ENCODE measurements at regions not wholly inside any gene's neighbourhood (a gene's known extent, or its start where the extent isn't known, plus 50 kb on each side); places are given as distances from the start of the nearest gene placed in this dataset.

DNA sequence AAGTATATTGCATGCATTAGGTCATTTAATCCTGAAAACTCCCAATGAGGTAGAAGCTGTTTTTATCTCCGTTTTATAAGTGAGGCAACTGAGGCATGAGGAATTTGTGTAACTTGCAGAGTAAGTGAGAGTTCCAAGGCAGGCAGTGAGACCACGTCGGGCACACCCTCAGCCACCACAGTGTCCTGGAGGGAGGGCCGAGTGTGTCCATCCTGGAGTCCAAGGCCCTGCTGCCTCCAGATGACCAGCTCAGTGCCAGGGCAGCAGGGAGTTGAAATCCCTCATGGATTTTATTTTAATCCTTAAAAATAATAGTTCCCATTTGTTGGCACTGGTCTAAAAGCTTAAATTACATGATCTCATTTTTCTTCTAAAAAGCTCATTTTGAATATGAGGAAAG is 104.6 kb upstream of the SMIM23 start:
- 67% methylated on average over 3 of the region's 4 CpGs for WGBS (ENCODE audit: missing lambda C conversion rate)
- Histone ChIP-seq H3K4me2 (no peak overlapping the region), H3K4me3 (no peak overlapping the region), H3K4me1 (no peaks in the 10 kb centered on the region), H3K27ac (no peak overlapping the region), H3K9me3 (no peaks in the 10 kb centered on the region)
- ATAC-seq (no peak), DNase-seq (ENCODE audit: low read depth in 1 of 2, low spot score in 1 of 2) (no peak), FAIRE-seq (no peak)
- ChIA-PET CTCF (interaction anchor here (0.6 to 0.9 kb wide), 3 partner anchors 11 to 510 kb away, joined by 3 read pairs; no protein-coding TSS in a partner anchor), POLR2A (interaction anchor here (0.6 kb wide), 1 partner anchor 147 kb away, joined by 7 read pairs; no protein-coding TSS in a partner anchor)
- TF ChIP-seq RNF2 (IDR thresholded peaks at IDR 0.05; ENCODE audit: borderline replicate concordance, low read depth), result no peak

DNA sequence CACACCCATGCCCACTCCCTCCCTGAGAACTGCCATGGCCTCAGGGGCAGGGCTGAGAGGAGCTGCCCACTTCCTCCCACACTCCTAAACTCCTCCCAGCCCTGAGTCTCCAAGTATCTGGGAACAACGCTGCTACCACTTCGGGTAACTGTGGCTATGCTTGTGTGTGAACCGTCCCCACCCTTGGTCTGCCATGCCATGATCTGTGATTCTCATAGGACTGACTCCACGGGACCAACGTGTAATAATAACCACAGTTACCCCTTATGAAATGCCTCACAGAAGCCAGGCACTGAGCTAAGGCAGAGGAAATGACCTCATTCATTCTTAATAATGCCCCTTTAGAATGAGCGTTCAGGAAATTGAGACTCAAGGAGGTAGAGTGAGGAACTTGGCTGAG is 103.9 kb upstream of the SMIM23 start:
- 5% methylated on average over 6 of the region's 6 CpGs for WGBS (ENCODE audit: missing lambda C conversion rate)
- Histone ChIP-seq H3K9me3 (no peaks in the 10 kb centered on the region), H3K27ac (no peak overlapping the region), H3K4me2 (no peak overlapping the region), H3K4me3 (no peak overlapping the region), H3K4me1 (no peaks in the 10 kb centered on the region)
- POLR2A ChIA-PET, result interaction anchor here (0.6 kb wide), 1 partner anchor 147 kb away, joined by 7 read pairs; no protein-coding TSS in a partner anchor
- FAIRE-seq, result no peak
- CTCF ChIA-PET, result interaction anchor here (0.9 kb wide), 1 partner anchor 12 kb away, joined by 3 read pairs; no protein-coding TSS in a partner anchor
- ATAC-seq, result no peak
- TF ChIP-seq EHMT2 (IDR thresholded peaks at IDR 0.05; ENCODE audit: low read depth) (no peak), CHD4 (IDR thresholded peaks at IDR 0.05; ENCODE audit: borderline replicate concordance) (no peak), KDM5A (IDR thresholded peaks at IDR 0.05) (no peak), HEYL (CRISPR knock-in tag; IDR thresholded peaks at IDR 0.05) (no peak), RCOR1 (IDR thresholded peaks at IDR 0.05; ENCODE audit: low read depth, low read length) (no peak), JUN (IDR thresholded peaks at IDR 0.05) (no peak), EP300 (IDR thresholded peaks at IDR 0.05) (no peak), BHLHE40 (IDR thresholded peaks at IDR 0.05; ENCODE audit: low read depth, low read length) (no peak), ESRRA (IDR thresholded peaks at IDR 0.05; ENCODE audit: borderline replicate concordance, low read length) (no peak), RAD21 (conservative IDR thresholded peaks at IDR 0.05 in 1 of 2, IDR thresholded peaks at IDR 0.05 in 1 of 2) (no peak), NR3C1 (IDR thresholded peaks at IDR 0.05) (no peak), HOXA7 (CRISPR knock-in tag; IDR thresholded peaks at IDR 0.05) (no peak)
- TF ChIP-seq, protein P1, sequence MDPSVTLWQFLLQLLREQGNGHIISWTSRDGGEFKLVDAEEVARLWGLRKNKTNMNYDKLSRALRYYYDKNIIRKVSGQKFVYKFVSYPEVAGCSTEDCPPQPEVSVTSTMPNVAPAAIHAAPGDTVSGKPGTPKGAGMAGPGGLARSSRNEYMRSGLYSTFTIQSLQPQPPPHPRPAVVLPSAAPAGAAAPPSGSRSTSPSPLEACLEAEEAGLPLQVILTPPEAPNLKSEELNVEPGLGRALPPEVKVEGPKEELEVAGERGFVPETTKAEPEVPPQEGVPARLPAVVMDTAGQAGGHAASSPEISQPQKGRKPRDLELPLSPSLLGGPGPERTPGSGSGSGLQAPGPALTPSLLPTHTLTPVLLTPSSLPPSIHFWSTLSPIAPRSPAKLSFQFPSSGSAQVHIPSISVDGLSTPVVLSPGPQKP (IDR thresholded peaks at IDR 0.05; ENCODE audit: low read depth, low read length), result no peak
- TF ChIP-seq, protein P2, sequence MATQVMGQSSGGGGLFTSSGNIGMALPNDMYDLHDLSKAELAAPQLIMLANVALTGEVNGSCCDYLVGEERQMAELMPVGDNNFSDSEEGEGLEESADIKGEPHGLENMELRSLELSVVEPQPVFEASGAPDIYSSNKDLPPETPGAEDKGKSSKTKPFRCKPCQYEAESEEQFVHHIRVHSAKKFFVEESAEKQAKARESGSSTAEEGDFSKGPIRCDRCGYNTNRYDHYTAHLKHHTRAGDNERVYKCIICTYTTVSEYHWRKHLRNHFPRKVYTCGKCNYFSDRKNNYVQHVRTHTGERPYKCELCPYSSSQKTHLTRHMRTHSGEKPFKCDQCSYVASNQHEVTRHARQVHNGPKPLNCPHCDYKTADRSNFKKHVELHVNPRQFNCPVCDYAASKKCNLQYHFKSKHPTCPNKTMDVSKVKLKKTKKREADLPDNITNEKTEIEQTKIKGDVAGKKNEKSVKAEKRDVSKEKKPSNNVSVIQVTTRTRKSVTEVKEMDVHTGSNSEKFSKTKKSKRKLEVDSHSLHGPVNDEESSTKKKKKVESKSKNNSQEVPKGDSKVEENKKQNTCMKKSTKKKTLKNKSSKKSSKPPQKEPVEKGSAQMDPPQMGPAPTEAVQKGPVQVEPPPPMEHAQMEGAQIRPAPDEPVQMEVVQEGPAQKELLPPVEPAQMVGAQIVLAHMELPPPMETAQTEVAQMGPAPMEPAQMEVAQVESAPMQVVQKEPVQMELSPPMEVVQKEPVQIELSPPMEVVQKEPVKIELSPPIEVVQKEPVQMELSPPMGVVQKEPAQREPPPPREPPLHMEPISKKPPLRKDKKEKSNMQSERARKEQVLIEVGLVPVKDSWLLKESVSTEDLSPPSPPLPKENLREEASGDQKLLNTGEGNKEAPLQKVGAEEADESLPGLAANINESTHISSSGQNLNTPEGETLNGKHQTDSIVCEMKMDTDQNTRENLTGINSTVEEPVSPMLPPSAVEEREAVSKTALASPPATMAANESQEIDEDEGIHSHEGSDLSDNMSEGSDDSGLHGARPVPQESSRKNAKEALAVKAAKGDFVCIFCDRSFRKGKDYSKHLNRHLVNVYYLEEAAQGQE (IDR thresholded peaks at IDR 0.05), result no peak
- TF ChIP-seq, protein P3, sequence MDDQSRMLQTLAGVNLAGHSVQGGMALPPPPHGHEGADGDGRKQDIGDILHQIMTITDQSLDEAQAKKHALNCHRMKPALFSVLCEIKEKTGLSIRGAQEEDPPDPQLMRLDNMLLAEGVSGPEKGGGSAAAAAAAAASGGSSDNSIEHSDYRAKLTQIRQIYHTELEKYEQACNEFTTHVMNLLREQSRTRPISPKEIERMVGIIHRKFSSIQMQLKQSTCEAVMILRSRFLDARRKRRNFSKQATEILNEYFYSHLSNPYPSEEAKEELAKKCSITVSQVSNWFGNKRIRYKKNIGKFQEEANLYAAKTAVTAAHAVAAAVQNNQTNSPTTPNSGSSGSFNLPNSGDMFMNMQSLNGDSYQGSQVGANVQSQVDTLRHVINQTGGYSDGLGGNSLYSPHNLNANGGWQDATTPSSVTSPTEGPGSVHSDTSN (IDR thresholded peaks at IDR 0.05), result no peak
- TF ChIP-seq, protein P4, sequence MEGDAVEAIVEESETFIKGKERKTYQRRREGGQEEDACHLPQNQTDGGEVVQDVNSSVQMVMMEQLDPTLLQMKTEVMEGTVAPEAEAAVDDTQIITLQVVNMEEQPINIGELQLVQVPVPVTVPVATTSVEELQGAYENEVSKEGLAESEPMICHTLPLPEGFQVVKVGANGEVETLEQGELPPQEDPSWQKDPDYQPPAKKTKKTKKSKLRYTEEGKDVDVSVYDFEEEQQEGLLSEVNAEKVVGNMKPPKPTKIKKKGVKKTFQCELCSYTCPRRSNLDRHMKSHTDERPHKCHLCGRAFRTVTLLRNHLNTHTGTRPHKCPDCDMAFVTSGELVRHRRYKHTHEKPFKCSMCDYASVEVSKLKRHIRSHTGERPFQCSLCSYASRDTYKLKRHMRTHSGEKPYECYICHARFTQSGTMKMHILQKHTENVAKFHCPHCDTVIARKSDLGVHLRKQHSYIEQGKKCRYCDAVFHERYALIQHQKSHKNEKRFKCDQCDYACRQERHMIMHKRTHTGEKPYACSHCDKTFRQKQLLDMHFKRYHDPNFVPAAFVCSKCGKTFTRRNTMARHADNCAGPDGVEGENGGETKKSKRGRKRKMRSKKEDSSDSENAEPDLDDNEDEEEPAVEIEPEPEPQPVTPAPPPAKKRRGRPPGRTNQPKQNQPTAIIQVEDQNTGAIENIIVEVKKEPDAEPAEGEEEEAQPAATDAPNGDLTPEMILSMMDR (IDR thresholded peaks at IDR 0.05), result no peak
- DNase-seq (ENCODE audit: low read depth in 1 of 2, low spot score in 1 of 2), result no peak
